GM04504 (cell line): ENCODE measurements at regions not wholly inside any gene's neighbourhood (a gene's known extent, or its start where the extent isn't known, plus 50 kb on each side); places are given as distances from the start of the nearest gene placed in this dataset.
"Not testable (repeated sequence)": the region's sequence is repeated elsewhere in the genome, so short reads cannot be mapped to it uniquely, and the experiment has no call there.

ENCODE experiments used
- DNase-seq: peaks from one replicate; pipeline ENCODE4 v3.0.0-alpha.2; 2012; ENCODE audit warnings: low read depth

GRCh38 chr13:68944272-68944671 is 1163.4 kb upstream of the ATXN8OS start:
- DNase-seq: no peak

- no peak for DNase-seq
These were observed 1167.6 kb upstream of the ATXN8OS start for GRCh38 chr13:68940049-68940448.

GRCh38 chr13:68938639-68939038 is 1169.0 kb upstream of the ATXN8OS start:
- no peak for DNase-seq

- DNase-seq: no peak
These were observed 1178.4 kb upstream of the ATXN8OS start for GRCh38 chr13:68929075-68929745.

GRCh38 chr13:68927387-68928026 is 1180.1 kb upstream of the ATXN8OS start:
- no peak for DNase-seq

GRCh38 chr13:68923995-68924394 is 1183.6 kb upstream of the ATXN8OS start:
- no peak for DNase-seq

GRCh38 chr13:68908879-68909278 is 1198.7 kb upstream of the ATXN8OS start:
- DNase-seq: no peak

GRCh38 chr13:68905186-68905585 is 1202.4 kb upstream of the ATXN8OS start:
- no peak for DNase-seq

GRCh38 chr13:68897331-68897928 is 1210.2 kb upstream of the ATXN8OS start:
- DNase-seq: no peak

- DNase-seq: no peak
These were observed 1211.9 kb upstream of the ATXN8OS start for GRCh38 chr13:68895696-68896095.

GRCh38 chr13:68893721-68894120 is 1213.9 kb upstream of the ATXN8OS start:
- DNase-seq: not testable (repeated sequence)

- DNase-seq: not testable (repeated sequence)
These were observed 1215.0 kb upstream of the ATXN8OS start for GRCh38 chr13:68892596-68892995.

GRCh38 chr13:68890101-68890500 is 1217.5 kb upstream of the ATXN8OS start:
- DNase-seq: not testable (repeated sequence)

GRCh38 chr13:68888832-68889231 is 1218.8 kb upstream of the ATXN8OS start:
- no peak for DNase-seq

- no peak for DNase-seq
These were observed 1235.3 kb upstream of the ATXN8OS start for GRCh38 chr13:68872338-68872737.

GRCh38 chr13:68851026-68851425 is 1256.6 kb upstream of the ATXN8OS start:
- no peak for DNase-seq

GRCh38 chr13:68850160-68850559 is 1257.5 kb upstream of the ATXN8OS start:
- no peak for DNase-seq

- no peak for DNase-seq
These were observed 1261.0 kb upstream of the ATXN8OS start for GRCh38 chr13:68846663-68847062.

GRCh38 chr13:68834375-68834774 is 1273.3 kb upstream of the ATXN8OS start:
- DNase-seq: no peak

GRCh38 chr13:68816715-68817114 is 1290.9 kb upstream of the ATXN8OS start:
- DNase-seq: no peak

GRCh38 chr13:68813180-68813796 is 1294.3 kb upstream of the ATXN8OS start:
- no peak for DNase-seq

- DNase-seq: no peak
These were observed 1297.0 kb upstream of the ATXN8OS start for GRCh38 chr13:68810660-68811059.

GRCh38 chr13:68808456-68808855 is 1299.2 kb upstream of the ATXN8OS start:
- no peak for DNase-seq
